ENCODE measurements at regions not wholly inside any gene's neighbourhood (a gene's known extent, or its start where the extent isn't known, plus 50 kb on each side); places are given as distances from the start of the nearest gene placed in this dataset.
"Not testable (repeated sequence)": the region's sequence is repeated elsewhere in the genome, so short reads cannot be mapped to it uniquely, and the experiment has no call there.

DNA sequence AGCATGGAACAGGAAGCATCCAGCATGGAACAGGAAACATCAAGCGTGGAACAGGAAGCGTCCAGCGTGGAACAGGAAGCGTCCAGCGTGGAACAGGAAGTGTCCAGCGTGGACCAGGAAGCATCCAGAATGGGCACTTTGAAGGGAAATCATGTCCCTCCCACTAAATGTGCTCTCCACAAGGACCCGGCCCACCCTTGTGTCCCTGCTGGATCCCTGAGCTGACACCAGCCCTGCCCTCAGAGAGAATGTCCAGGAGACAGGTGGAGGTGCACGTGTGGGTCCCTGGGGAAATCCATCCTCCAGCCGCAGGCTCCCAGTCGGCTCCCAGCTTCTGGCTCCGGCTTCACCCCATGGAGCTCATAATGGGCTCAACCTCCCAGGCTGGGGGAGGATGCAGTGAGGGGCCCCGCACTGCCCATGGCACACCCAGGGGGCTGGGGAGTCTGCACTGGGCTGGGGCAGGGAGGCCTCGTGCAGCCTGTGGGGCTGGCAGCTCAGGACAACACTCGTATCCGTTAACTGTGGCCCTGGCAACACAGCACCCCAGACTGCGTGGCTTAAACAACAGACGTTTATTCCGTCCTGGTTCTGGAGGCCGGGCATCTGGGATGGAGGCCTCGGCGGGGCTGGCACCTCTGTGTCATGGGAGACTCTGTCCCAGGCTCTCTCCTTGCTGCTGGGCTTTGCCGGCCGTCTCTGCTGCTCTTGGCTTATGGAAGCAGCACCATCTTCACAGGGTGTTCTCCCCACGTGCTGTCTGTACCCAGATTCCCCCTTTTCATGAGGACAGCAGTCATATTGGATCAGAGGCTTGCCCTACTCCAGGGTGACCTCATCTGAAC is 104.8 kb downstream of the TMEM121 start:
- H3K4me3 ChIP-seq (ENCODE audit: low read length); H3K36me3 ChIP-seq (ENCODE audit: insufficient read depth, low read length); H3K27ac ChIP-seq (ENCODE audit: low read depth, low read length); H3K27me3 ChIP-seq (ENCODE audit: insufficient read depth, low read length); H3K9ac ChIP-seq (ENCODE audit: low read depth, low read length); H3K4me1 ChIP-seq (ENCODE audit: insufficient read depth, low read length): not testable (repeated sequence)
- peaks cover 37% of the 10 kb centered on the region for H3K9me3 ChIP-seq (ENCODE audit: insufficient read depth, low read depth, low read length)
- WGBS: 82% methylated on average over 21 of the region's 24 CpGs

DNA sequence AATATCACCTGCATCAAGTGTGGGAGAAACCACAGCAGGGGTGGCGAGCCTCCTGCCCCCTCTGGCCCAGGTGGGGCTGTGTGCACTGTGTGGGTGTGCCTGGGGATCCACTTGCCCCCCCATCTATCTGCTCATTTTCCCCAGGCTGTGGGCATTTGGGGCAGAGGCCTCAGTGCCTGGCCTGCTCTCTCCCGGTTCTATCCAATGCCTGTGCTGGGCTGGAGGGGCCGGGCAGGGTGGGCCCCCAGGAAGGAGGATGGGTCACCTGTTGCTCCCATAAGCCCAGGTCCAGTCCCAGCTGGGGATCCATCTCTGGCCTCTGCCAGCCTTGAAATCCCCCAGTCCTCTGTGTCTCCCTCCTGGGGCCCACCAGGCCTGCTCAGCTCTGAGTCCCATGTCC is 105.6 kb downstream of the TMEM121 start:
- Histone ChIP-seq H3K27me3 (ENCODE audit: insufficient read depth, low read length) (no peaks in the 10 kb centered on the region), H3K27ac (ENCODE audit: low read depth, low read length) (no peak overlapping the region), H3K9ac (ENCODE audit: low read depth, low read length) (no peak overlapping the region), H3K4me3 (ENCODE audit: low read length) (no peak overlapping the region), H3K4me1 (ENCODE audit: insufficient read depth, low read length) (no peaks in the 10 kb centered on the region), H3K9me3 (ENCODE audit: insufficient read depth, low read depth, low read length) (peaks cover 42% of the 10 kb centered on the region), H3K36me3 (ENCODE audit: insufficient read depth, low read length) (no peaks in the 10 kb centered on the region)
- 76% methylated on average over 3 of the region's 3 CpGs for WGBS

DNA sequence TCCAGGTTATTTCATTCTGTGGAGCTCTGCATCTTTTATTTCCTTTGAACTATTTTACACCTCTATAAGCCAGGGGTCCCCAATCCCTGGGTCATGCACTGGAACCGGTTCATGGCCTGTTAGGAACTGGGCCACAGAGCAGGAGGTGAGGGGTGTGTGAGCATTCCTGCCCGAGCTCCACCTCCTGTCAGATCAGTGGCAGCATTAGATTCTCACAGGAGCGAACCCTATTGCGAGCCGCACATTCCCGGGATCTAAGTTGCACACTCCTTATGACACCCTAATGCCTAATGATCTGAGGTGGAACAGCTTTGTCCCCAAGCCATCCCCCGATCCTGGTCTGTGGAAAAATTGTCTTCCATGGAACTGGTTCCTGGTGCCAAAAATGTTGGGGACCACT is 107.2 kb downstream of the TMEM121 start:
- H3K9me3 ChIP-seq (ENCODE audit: insufficient read depth, low read depth, low read length): peaks cover 43% of the 10 kb centered on the region
- 78% methylated on average over 7 of the region's 7 CpGs for WGBS
- H3K27ac ChIP-seq (ENCODE audit: low read depth, low read length); H3K4me1 ChIP-seq (ENCODE audit: insufficient read depth, low read length); H3K4me3 ChIP-seq (ENCODE audit: low read length); H3K36me3 ChIP-seq (ENCODE audit: insufficient read depth, low read length); H3K27me3 ChIP-seq (ENCODE audit: insufficient read depth, low read length); H3K9ac ChIP-seq (ENCODE audit: low read depth, low read length): not testable (repeated sequence)

DNA sequence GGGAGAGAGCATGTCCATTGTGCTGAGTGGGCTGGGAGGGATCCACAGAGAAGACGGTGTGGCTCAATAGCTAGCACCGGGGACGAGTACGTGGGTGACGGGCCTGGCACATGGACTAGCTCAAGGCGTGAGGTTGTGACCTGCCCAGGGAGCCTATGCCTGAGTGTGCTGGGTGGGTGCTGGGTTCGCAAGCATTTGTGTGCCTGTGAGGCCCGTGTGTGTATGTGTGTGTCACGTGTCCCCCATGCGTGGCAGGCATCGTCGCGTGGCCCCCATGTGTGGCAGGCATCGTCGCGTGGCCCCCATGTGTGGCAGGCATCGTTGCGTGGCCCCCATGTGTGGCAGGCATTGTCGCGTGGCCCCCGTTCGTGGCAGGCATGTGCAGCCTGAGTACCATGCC is 109.2 kb downstream of the TMEM121 start:
- peaks cover 31% of the 10 kb centered on the region for H3K9me3 ChIP-seq (ENCODE audit: insufficient read depth, low read depth, low read length)
- WGBS: 85% methylated on average over 21 of the region's 22 CpGs
- H3K27ac ChIP-seq (ENCODE audit: low read depth, low read length): no peak overlapping the region
- no peaks in the 10 kb centered on the region for H3K4me1 ChIP-seq (ENCODE audit: insufficient read depth, low read length)
- H3K9ac ChIP-seq (ENCODE audit: low read depth, low read length): no peak overlapping the region
- H3K36me3 ChIP-seq (ENCODE audit: insufficient read depth, low read length): no peaks in the 10 kb centered on the region
- H3K4me3 ChIP-seq (ENCODE audit: low read length): no peak overlapping the region
- H3K27me3 ChIP-seq (ENCODE audit: insufficient read depth, low read length): no peaks in the 10 kb centered on the region

DNA sequence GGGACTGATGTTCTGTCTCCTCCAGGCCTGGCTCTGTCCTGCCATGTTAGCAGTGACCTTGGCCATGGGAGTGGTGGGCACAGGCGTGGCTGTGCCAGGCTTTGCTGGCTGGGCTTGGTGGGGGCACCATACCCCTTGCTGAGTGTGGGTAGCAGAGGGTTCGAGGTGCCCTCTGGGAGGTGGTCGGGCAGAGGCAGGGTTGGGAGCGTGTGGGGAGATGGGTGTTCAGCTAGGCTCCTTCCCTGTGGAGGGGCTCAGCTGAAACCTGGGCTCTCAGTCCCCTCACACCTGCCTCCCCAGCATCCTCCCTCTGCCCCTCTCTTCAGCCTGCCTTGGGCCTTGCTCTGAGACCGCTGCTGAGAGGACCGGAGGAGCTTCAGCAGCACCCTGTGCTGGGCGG is 109.6 kb downstream of the TMEM121 start:
- not testable (repeated sequence) for H3K27me3 ChIP-seq (ENCODE audit: insufficient read depth, low read length); H3K27ac ChIP-seq (ENCODE audit: low read depth, low read length); H3K4me1 ChIP-seq (ENCODE audit: insufficient read depth, low read length); H3K4me3 ChIP-seq (ENCODE audit: low read length); H3K36me3 ChIP-seq (ENCODE audit: insufficient read depth, low read length); H3K9ac ChIP-seq (ENCODE audit: low read depth, low read length)
- H3K9me3 ChIP-seq (ENCODE audit: insufficient read depth, low read depth, low read length): peaks cover 28% of the 10 kb centered on the region
- WGBS: 57% methylated on average over 6 of the region's 7 CpGs

DNA sequence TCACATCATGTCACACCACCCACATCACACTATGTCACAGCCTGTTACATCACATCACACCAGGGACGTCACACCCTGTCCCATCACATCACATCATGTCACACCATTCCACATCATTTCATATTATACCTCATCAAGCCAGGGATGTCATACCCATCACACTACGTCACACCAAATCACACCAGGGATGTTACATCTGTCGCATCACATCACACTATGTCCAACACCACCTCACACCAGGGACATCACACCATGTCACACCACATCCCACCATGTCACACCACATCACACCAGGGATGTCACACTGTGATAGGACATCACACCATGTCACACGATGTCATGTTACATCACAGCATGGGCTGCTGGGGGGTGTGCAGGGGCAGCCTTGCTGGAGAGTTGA is 110.6 kb downstream of the TMEM121 start:
- no peaks in the 10 kb centered on the region for H3K4me1 ChIP-seq (ENCODE audit: insufficient read depth, low read length)
- H3K4me3 ChIP-seq (ENCODE audit: low read length): no peak overlapping the region
- 83% methylated on average over 4 of the region's 4 CpGs for WGBS

DNA sequence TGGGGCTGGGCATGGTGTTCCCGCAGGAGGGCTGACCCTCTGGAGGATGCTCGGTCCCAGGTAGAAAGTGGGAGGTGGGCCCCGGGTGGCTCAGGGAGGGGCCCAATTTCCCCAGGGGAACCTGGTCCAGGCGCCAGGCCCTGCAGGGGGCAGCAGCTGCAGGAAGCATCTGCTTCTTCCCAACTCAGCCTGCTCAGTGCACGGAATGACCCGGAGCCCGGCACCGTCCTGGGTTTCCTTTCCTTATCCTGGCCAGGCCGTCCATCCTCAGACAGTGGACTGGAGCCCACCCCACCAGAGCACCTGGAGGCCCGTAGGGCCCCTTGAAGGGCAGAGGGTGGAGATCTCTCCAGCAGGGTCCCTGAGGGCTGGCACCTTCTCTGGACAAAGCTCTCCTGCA is 111.0 kb downstream of the TMEM121 start:
- H3K4me1 ChIP-seq (ENCODE audit: insufficient read depth, low read length); H3K36me3 ChIP-seq (ENCODE audit: insufficient read depth, low read length); H3K27ac ChIP-seq (ENCODE audit: low read depth, low read length); H3K9ac ChIP-seq (ENCODE audit: low read depth, low read length); H3K4me3 ChIP-seq (ENCODE audit: low read length); H3K27me3 ChIP-seq (ENCODE audit: insufficient read depth, low read length): not testable (repeated sequence)
- WGBS: 85% methylated on average over 6 of the region's 10 CpGs
- H3K9me3 ChIP-seq (ENCODE audit: insufficient read depth, low read depth, low read length): peaks cover 30% of the 10 kb centered on the region

More for the DNA sequence above, 110.6 kb downstream of the TMEM121 start:
- Histone ChIP-seq H3K9me3 (ENCODE audit: insufficient read depth, low read depth, low read length) (peaks cover 33% of the 10 kb centered on the region), H3K27ac (ENCODE audit: low read depth, low read length) (no peak overlapping the region), H3K27me3 (ENCODE audit: insufficient read depth, low read length) (no peaks in the 10 kb centered on the region), H3K36me3 (ENCODE audit: insufficient read depth, low read length) (no peaks in the 10 kb centered on the region), H3K9ac (ENCODE audit: low read depth, low read length) (no peak overlapping the region)

DNA sequence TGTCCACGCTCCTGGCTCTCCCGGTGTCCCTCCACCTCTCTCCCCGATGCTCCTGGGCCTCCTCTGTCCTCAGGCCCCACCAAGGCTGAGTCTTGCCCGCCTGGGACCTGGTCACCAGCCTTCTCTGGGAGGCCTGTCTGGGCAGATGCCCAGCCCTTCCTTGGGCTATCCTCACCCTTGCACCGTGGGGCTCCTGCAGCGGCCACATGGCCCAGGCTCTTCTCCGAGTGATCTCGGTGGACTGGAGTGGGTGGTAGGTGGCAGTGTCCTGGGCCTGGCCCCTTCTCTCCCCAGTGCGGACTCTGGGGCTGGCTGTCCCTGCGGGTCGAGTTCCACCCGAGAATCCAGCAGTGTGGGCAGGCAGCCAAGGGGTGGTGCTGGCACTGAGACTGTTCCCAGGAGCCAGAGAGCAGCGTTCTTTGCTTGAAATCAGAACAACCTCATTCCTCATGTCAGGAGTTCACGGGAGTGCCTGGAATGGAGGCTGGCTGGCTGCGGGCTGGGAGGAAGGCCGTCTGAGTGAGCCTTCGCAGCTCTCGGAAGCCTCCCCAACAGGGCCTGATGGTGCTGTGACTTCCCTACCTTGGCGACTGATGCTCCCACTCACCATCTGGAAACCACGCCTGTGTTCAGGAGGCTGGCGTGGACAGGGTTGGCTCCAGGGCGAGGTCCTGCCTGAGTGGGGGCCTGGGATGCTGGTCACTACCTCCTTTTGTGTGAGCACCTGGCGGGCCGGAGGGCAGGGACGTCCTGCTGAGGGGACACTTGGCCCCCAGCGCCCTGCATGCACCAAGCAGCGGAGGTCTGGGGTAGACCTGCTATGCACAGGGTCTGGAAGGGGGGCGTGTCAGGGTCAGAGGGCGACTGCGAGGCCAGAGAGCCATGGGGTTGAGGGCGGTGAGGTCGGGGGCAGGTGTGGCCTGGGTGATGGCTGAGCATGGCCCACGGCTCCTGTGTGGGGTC is 113.9 kb downstream of the TMEM121 start:
- WGBS: 85% methylated on average over 17 of the region's 33 CpGs
- H3K27me3 ChIP-seq (ENCODE audit: insufficient read depth, low read length); H3K9ac ChIP-seq (ENCODE audit: low read depth, low read length); H3K4me3 ChIP-seq (ENCODE audit: low read length); H3K4me1 ChIP-seq (ENCODE audit: insufficient read depth, low read length); H3K36me3 ChIP-seq (ENCODE audit: insufficient read depth, low read length); H3K27ac ChIP-seq (ENCODE audit: low read depth, low read length): not testable (repeated sequence)
- peaks cover 31% of the 10 kb centered on the region for H3K9me3 ChIP-seq (ENCODE audit: insufficient read depth, low read depth, low read length)

DNA sequence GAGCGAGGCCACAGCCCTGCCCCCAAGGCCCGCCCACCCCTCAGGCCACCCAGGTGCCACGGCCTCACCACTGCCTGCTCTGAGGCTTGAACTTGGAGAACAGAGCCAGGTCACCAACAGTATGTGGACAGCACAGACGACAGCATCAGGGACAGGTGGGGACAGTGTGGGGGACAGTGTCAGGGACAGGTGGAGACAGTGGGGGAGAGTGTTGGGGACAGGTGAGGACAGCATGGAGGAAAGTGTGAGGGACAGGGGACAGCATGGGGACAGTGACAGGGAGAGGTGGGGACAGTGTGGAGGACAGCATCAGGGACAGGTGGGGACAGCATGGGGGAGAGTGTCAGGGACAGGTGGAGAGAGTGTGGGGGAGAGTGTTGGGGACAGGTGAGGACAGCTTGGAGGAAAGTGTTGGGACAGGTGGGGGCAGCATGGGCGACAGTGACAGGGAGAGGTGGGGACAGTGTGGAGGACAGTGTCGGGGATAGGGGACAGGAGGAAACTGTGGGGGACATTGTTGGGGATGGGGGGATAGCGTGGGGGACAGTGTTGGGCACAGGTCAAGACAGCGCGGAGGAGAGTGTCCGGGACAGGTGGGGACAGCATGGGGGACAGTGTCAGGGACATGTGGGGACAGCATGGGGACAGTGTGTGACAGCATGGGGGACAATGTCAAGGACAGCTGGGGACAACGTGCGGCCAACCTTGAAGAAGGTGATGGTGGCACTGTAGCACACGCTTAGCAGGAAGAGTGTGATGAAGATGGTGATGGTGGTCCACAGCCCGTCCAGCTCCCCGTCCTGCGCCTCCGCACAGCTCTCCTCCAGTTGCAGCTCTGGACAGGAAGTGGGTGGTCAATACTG is 114.9 kb downstream of the TMEM121 start:
- Histone ChIP-seq H3K4me3 (ENCODE audit: low read length) (no peak overlapping the region), H3K36me3 (ENCODE audit: insufficient read depth, low read length) (no peaks in the 10 kb centered on the region), H3K27me3 (ENCODE audit: insufficient read depth, low read length) (no peaks in the 10 kb centered on the region), H3K9ac (ENCODE audit: low read depth, low read length) (no peak overlapping the region), H3K27ac (ENCODE audit: low read depth, low read length) (no peak overlapping the region), H3K9me3 (ENCODE audit: insufficient read depth, low read depth, low read length) (peaks cover 25% of the 10 kb centered on the region), H3K4me1 (ENCODE audit: insufficient read depth, low read length) (no peaks in the 10 kb centered on the region)
- WGBS: 79% methylated on average over 16 of the region's 17 CpGs

DNA sequence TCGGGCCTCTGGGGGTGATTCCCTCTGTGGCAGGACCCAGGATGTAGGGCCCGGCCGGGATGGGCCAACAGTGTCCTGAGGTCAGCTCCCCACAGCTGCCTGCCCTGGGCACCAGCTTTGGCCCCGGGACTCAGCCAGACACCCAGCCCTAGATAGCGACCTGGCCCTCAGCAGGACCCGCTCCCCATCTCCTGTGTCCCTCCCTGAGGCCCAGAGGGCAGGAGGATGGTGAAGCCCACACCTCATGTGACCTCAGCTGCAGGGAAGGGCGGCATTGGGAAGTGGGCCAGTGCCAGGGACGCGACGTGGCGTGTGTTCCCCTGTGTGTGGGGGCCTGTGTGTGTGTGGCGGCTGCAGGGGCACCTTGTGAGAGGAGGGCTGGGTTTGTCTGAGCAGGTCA is 115.6 kb downstream of the TMEM121 start:
- H3K4me3 ChIP-seq (ENCODE audit: low read length); H3K27me3 ChIP-seq (ENCODE audit: insufficient read depth, low read length); H3K4me1 ChIP-seq (ENCODE audit: insufficient read depth, low read length); H3K27ac ChIP-seq (ENCODE audit: low read depth, low read length); H3K36me3 ChIP-seq (ENCODE audit: insufficient read depth, low read length); H3K9ac ChIP-seq (ENCODE audit: low read depth, low read length): not testable (repeated sequence)
- 75% methylated on average over 5 of the region's 12 CpGs for WGBS
- peaks cover 27% of the 10 kb centered on the region for H3K9me3 ChIP-seq (ENCODE audit: insufficient read depth, low read depth, low read length)

DNA sequence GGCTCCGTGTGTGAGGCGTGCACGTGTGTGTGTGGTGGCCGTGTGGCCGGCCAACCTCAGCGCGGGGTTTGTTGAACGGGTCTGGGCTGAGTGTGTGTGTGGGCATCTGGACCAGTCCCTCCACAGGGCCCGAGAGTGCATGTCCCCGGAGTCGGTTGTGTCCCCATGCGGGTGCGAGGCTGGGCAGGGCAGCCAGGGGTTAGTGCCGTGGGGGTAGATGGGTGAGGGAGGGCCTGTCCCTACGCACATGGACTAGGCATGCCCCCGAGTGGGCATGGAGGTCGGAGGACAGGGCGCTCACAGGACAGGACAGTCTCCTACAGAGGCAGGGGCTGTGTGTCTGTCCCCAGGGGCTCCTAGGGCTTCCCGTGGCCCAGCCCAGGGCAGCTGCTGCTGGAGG is 116.1 kb downstream of the TMEM121 start:
- not testable (repeated sequence) for H3K9ac ChIP-seq (ENCODE audit: low read depth, low read length); H3K36me3 ChIP-seq (ENCODE audit: insufficient read depth, low read length); H3K27me3 ChIP-seq (ENCODE audit: insufficient read depth, low read length); H3K4me1 ChIP-seq (ENCODE audit: insufficient read depth, low read length); H3K27ac ChIP-seq (ENCODE audit: low read depth, low read length); H3K4me3 ChIP-seq (ENCODE audit: low read length)
- WGBS: 90% methylated on average over 10 of the region's 19 CpGs
- H3K9me3 ChIP-seq (ENCODE audit: insufficient read depth, low read depth, low read length): peaks cover 28% of the 10 kb centered on the region

Data from HUES64 (cell line).